ENCODE measurements at regions not wholly inside any gene's neighbourhood (a gene's known extent, or its start where the extent isn't known, plus 50 kb on each side); places are given as distances from the start of the nearest gene placed in this dataset.

GRCh38 chr14:54344445-54344844 is 52.4 kb upstream of the CDKN3 start:
- DNase-seq (ENCODE audit: low read depth, low spot score) = no peak

GRCh38 chr14:54346257-54346656 is 50.5 kb upstream of the CDKN3 start:
- no peak for DNase-seq (ENCODE audit: low read depth, low spot score)
